Skin of body (tissue), 1 donor: ENCODE measurements at regions not wholly inside any gene's neighbourhood (a gene's known extent, or its start where the extent isn't known, plus 50 kb on each side); places are given as distances from the start of the nearest gene placed in this dataset.
A peak's percentile ranks its signal among the peaks of the same experiment; 100 is the strongest.
"Not testable (repeated sequence)": the region's sequence is repeated elsewhere in the genome, so short reads cannot be mapped to it uniquely, and the experiment has no call there.

Source experiments
- DNase-seq: peaks from one replicate; lab custom pipeline; 2025; lab: John Stamatoyannopoulos, UW

- DNase-seq: not testable (repeated sequence)
Observed at GRCh38 chr14:34381304-34381703, 80.7 kb downstream of the SPTSSA start.

- DNase-seq: no peak
Observed at GRCh38 chr14:34380471-34380845, 81.6 kb downstream of the SPTSSA start.

- DNase-seq: no peak
Observed at GRCh38 chr14:34379816-34380470, 82.1 kb downstream of the SPTSSA start.

- DNase-seq: no peak
Observed at GRCh38 chr14:34376649-34377267, 85.3 kb downstream of the SPTSSA start.

GRCh38 chr14:34374998-34375740 lies 86.9 kb downstream of the SPTSSA start:
- DNase-seq: no peak

GRCh38 chr14:34373191-34373590 lies 88.8 kb downstream of the SPTSSA start:
- DNase-seq: no peak

GRCh38 chr14:34372786-34373185 lies 89.3 kb downstream of the SPTSSA start:
- no peak for DNase-seq

- DNase-seq: no peak
Observed at GRCh38 chr14:34369648-34370030, 92.4 kb downstream of the SPTSSA start.

GRCh38 chr14:34368971-34369647 lies 92.9 kb downstream of the SPTSSA start:
- DNase-seq: no peak

GRCh38 chr14:34368115-34368970 lies 93.7 kb downstream of the SPTSSA start:
- no peak for DNase-seq

- no peak for DNase-seq
Observed at GRCh38 chr14:34365309-34365915, 96.6 kb downstream of the SPTSSA start.

GRCh38 chr14:34364201-34364600 lies 97.8 kb downstream of the SPTSSA start:
- DNase-seq: no peak

GRCh38 chr14:34363733-34364134 lies 98.3 kb downstream of the SPTSSA start:
- no peak for DNase-seq

- no peak for DNase-seq
Observed at GRCh38 chr14:34362641-34363251, 99.3 kb downstream of the SPTSSA start.

- no peak for DNase-seq
Observed at GRCh38 chr14:34361504-34362011, 100.5 kb downstream of the SPTSSA start.

GRCh38 chr14:34359420-34360117 lies 102.5 kb downstream of the SPTSSA start:
- no peak for DNase-seq

- no peak for DNase-seq
Observed at GRCh38 chr14:34356264-34356654, 105.8 kb downstream of the SPTSSA start.

- DNase-seq: peak; percentile 44
Observed at GRCh38 chr14:34355584-34356263, 106.3 kb downstream of the SPTSSA start.

- no peak for DNase-seq
Observed at GRCh38 chr14:34354556-34354955, 107.5 kb downstream of the SPTSSA start.
